K562 (cell line): ENCODE measurements at regions not wholly inside any gene's neighbourhood (a gene's known extent, or its start where the extent isn't known, plus 50 kb on each side); places are given as distances from the start of the nearest gene placed in this dataset.

Experiments
- CBFA2T2 ChIP-seq: fragments of 450-650 bp; conservative IDR thresholded peaks from 2 replicates; pipeline ENCODE4 v1.6.1; 2017; ENCODE audit warnings: mild to moderate bottlenecking
- CCNT2 ChIP-seq: IDR thresholded peaks from 2 replicates; pipeline ENCODE4 v1.6.1; 2011; ENCODE audit warnings: borderline replicate concordance, low read depth, mild to moderate bottlenecking, moderate library complexity, mixed read lengths, low read length; ENCODE audit not compliant: insufficient read length; ENCODE audit errors: extremely low read depth
- CEBPZ ChIP-seq: fragments of 150-350 bp; IDR thresholded peaks from 2 replicates; pipeline ENCODE4 v1.6.1; 2014; ENCODE audit warnings: low read depth, mild to moderate bottlenecking, low read length, borderline replicate concordance
- CHD2 ChIP-seq: IDR thresholded peaks from 2 replicates; pipeline ENCODE4 v1.6.1; 2011; ENCODE audit warnings: low read depth, low read length
- EGR1 ChIP-seq: fragments of 450-650 bp; conservative IDR thresholded peaks from 2 replicates; pipeline ENCODE4 v1.6.1; 2017; ENCODE audit warnings: mild to moderate bottlenecking
- EWSR1 ChIP-seq: fragments of 450-650 bp; IDR thresholded peaks from 2 replicates; pipeline ENCODE4 v1.6.1; 2018; ENCODE audit warnings: borderline replicate concordance, mild to moderate bottlenecking, low read depth, moderate library complexity; ENCODE audit not compliant: partially characterized antibody
- HDAC8 ChIP-seq: fragments of 450-650 bp; IDR thresholded peaks from 2 replicates; pipeline ENCODE4 v1.6.1; 2016; ENCODE audit warnings: mild to moderate bottlenecking, missing genetic modification characterization, moderate library complexity, missing compliant biosample characterization
- HNRNPH1 ChIP-seq: fragments of 200-400 bp; formaldehyde crosslinking; optimal IDR thresholded peaks from 2 replicates; pipeline ENCODE3; 2017; ENCODE audit warnings: low read depth, mild to moderate bottlenecking, low read length, moderate library complexity
- MCM2 ChIP-seq: fragments of 450-650 bp; IDR thresholded peaks from 2 replicates; pipeline ENCODE4 v1.6.1; 2017; ENCODE audit warnings: low read depth, mild to moderate bottlenecking
- MITF ChIP-seq: IDR thresholded peaks from 2 replicates; pipeline ENCODE4 v1.6.1; 2014; ENCODE audit warnings: antibody characterized with exemption
- NFE2L1 ChIP-seq: fragments of 450-650 bp; IDR thresholded peaks from 2 replicates; pipeline ENCODE4 v1.6.1; 2016; ENCODE audit warnings: missing genetic modification characterization, low read depth, mild to moderate bottlenecking, missing compliant biosample characterization, moderate library complexity, borderline replicate concordance
- PCBP1 ChIP-seq: fragments of 200-400 bp; formaldehyde crosslinking; IDR thresholded peaks from 2 replicates; pipeline ENCODE4 v1.6.1; 2018; ENCODE audit warnings: mild to moderate bottlenecking, low read depth, low read length; ENCODE audit not compliant: poor library complexity, severe bottlenecking
- SMAD3 ChIP-seq: fragments of 450-650 bp; formaldehyde crosslinking; conservative IDR thresholded peaks from 2 replicates; pipeline ENCODE4 v1.4.0; 2020; ENCODE audit warnings: mild to moderate bottlenecking
- SNRNP70 ChIP-seq: fragments of 200-400 bp; formaldehyde crosslinking; optimal IDR thresholded peaks from 2 replicates; pipeline ENCODE3; 2017; ENCODE audit warnings: low read depth, low read length
- ZBTB8A ChIP-seq: fragments of 450-650 bp; IDR thresholded peaks from 2 replicates; pipeline ENCODE4 v1.6.1; 2018; ENCODE audit warnings: mild to moderate bottlenecking, moderate library complexity; ENCODE audit not compliant: partially characterized antibody
- ZEB2 ChIP-seq: fragments of 450-650 bp; IDR thresholded peaks from 2 replicates; pipeline ENCODE4 v1.6.1; 2016
- ZNF263 ChIP-seq: sonication (generic); formaldehyde crosslinking; IDR thresholded peaks from 2 replicates; pipeline ENCODE4 v1.8.0; 2022; ENCODE audit warnings: mild to moderate bottlenecking, missing genetic modification reagents, borderline replicate concordance
- ZNF655 ChIP-seq: fragments of 250-450 bp; sonication (Bioruptor Pico); IDR thresholded peaks from 2 replicates; pipeline ENCODE4 v1.5.0; 2021
- ZNF77 ChIP-seq: fragments of 250-450 bp; sonication (Bioruptor Pico); IDR thresholded peaks from 2 replicates; pipeline ENCODE4 v1.5.0; 2020
- ZNF830 ChIP-seq: fragments of 250-450 bp; sonication (Bioruptor Pico); IDR thresholded peaks from 2 replicates; pipeline ENCODE4 v1.5.0; 2021; ENCODE audit warnings: mild to moderate bottlenecking
- ZZZ3 ChIP-seq: fragments of 450-650 bp; IDR thresholded peaks from 2 replicates; pipeline ENCODE4 v1.6.1; 2016; ENCODE audit warnings: antibody characterized with exemption, mild to moderate bottlenecking, moderate library complexity

- TF ChIP-seq CBFA2T2 (peak; percentile 75), EWSR1 (no peak), ZNF77 (no peak), MCM2 (no peak), CHD2 (no peak), ZNF830 (no peak), MITF (no peak), ZEB2 (no peak), ZNF263 (CRISPR knock-in tag) (no peak), ZNF655 (no peak), SNRNP70 (no peak), ZBTB8A (no peak), ZZZ3 (no peak), HDAC8 (no peak), CEBPZ (no peak), CCNT2 (peak; percentile 23), HNRNPH1 (no peak), NFE2L1 (no peak), SMAD3 (no peak), PCBP1 (no peak), EGR1 (no peak)
These were observed 73.1 kb upstream of the TNP1 start (continued) for GRCh38 chr2:216932863-216933548.
